Gastroesophageal sphincter (tissue), 3 donors: ENCODE measurements at regions not wholly inside any gene's neighbourhood (a gene's known extent, or its start where the extent isn't known, plus 50 kb on each side); places are given as distances from the start of the nearest gene placed in this dataset.

ENCODE experiments used
- EP300 ChIP-seq: sonication (generic); formaldehyde crosslinking; IDR thresholded peaks from one replicate; pipeline ENCODE4 v1.6.1; 2017; ENCODE audit warnings: antibody characterized with exemption, mild to moderate bottlenecking
- POLR2A ChIP-seq, 2 donors: fragments of 450-650 bp; IDR thresholded peaks; one replicate each; pipeline ENCODE4 v1.6.1; 2017; ENCODE audit warnings: antibody characterized with exemption in 2 of 2, mild to moderate bottlenecking in 2 of 2, moderate library complexity in 1 of 2
- POLR2AphosphoS5 ChIP-seq: sonication (generic); formaldehyde crosslinking; IDR thresholded peaks from one replicate; pipeline ENCODE4 v1.6.1; 2017; ENCODE audit warnings: antibody characterized with exemption
- TF ChIP-seq, protein P1 (sequence below), 4 experiments: fragments of 200-600 bp in 2 of 4; fragments of 450-650 bp in 2 of 4; sonication (generic) in 1 of 4; IDR thresholded peaks; one replicate each; pipeline ENCODE4 v1.5.1; 2017 to 2019; ENCODE audit warnings: antibody characterized with exemption in 4 of 4, mild to moderate bottlenecking in 2 of 4, moderate library complexity in 2 of 4

DNA sequence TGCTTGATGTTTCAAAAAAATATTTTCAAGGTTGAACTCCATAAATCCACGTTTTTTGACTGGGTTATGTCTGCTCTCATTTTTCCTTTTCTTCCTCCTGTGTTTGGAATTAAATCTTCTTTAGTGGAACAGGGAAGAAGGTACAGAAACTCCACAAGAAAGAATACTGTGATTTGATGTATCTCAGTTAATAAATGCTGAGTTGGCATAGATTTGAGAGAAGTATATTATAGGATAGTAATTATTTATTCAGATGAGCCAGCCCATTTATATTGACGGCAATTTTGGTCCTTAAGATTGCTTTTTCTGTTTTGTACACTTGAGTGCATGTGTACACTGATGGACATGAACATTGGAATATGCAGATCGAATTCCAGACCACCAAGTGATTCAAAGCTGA is 481.4 kb downstream of the PSAT1 start:
- TF ChIP-seq, protein P1, sequence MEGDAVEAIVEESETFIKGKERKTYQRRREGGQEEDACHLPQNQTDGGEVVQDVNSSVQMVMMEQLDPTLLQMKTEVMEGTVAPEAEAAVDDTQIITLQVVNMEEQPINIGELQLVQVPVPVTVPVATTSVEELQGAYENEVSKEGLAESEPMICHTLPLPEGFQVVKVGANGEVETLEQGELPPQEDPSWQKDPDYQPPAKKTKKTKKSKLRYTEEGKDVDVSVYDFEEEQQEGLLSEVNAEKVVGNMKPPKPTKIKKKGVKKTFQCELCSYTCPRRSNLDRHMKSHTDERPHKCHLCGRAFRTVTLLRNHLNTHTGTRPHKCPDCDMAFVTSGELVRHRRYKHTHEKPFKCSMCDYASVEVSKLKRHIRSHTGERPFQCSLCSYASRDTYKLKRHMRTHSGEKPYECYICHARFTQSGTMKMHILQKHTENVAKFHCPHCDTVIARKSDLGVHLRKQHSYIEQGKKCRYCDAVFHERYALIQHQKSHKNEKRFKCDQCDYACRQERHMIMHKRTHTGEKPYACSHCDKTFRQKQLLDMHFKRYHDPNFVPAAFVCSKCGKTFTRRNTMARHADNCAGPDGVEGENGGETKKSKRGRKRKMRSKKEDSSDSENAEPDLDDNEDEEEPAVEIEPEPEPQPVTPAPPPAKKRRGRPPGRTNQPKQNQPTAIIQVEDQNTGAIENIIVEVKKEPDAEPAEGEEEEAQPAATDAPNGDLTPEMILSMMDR (IDR thresholded peaks at IDR 0.05): no peak
- no peak for TF ChIP-seq POLR2A (IDR thresholded peaks at IDR 0.05)
- TF ChIP-seq POLR2AphosphoS5: no peak
- TF ChIP-seq EP300: no peak
